ENCODE measurements at regions not wholly inside any gene's neighbourhood (a gene's known extent, or its start where the extent isn't known, plus 50 kb on each side); places are given as distances from the start of the nearest gene placed in this dataset.
A peak's percentile ranks its signal among the peaks of the same experiment; 100 is the strongest.

GRCh38 chr13:38045278-38046048 is 175.9 kb upstream of the TRPC4 start:
- TF ChIP-seq CTCF (IDR thresholded peaks at IDR 0.05) (peak in 3 of 5 experiments; percentile 21), POLR2AphosphoS5 (IDR thresholded peaks at IDR 0.05) (no peak), EP300 (IDR thresholded peaks at IDR 0.05; ENCODE audit: low read depth) (no peak), POLR2A (IDR thresholded peaks at IDR 0.05) (no peak)

All from transverse colon (tissue), 4 donors.